HEK293 (cell line): ENCODE measurements at regions not wholly inside any gene's neighbourhood (a gene's known extent, or its start where the extent isn't known, plus 50 kb on each side); places are given as distances from the start of the nearest gene placed in this dataset.

ENCODE experiments used
- CTCF ChIA-PET: fragments of 350-600 bp; formaldehyde crosslinking; extraction: SDS; loops from one replicate; lab custom pipeline; 2021; ENCODE audit warnings: antibody characterized with exemption; lab: Yijun Ruan, JAX
- POLR2A ChIA-PET: fragments of 300-600 bp; formaldehyde crosslinking; extraction: SDS; loops from one replicate; lab custom pipeline; 2020; ENCODE audit warnings: antibody characterized with exemption, inconsistent platforms; lab: Yijun Ruan, JAX
- H3K27ac ChIP-seq: fragments of 200-500 bp; sonication (Bioruptor generic); 2 replicates; pipeline ENCODE4 v1.5.1; 2014; ENCODE audit warnings: low read depth, low read length, control low read depth, inconsistent platforms; ENCODE audit errors: extremely low read depth
- H3K36me3 ChIP-seq, 2 experiments: fragments of 200-500 bp in 1 of 2; sonication (Bioruptor generic) in 1 of 2; 1 replicate in 1 of 2; 2 replicates in 1 of 2; pipeline ENCODE4 v1.5.1; 2014 to 2017; ENCODE audit warnings: inconsistent platforms in 2 of 2, low read length in 2 of 2; ENCODE audit not compliant: control insufficient read depth in 2 of 2, insufficient read depth in 1 of 2
- H3K4me1 ChIP-seq: fragments of 200-500 bp; sonication (Bioruptor generic); 2 replicates; pipeline ENCODE4 v1.5.1; 2014; ENCODE audit warnings: mild to moderate bottlenecking, low read length, inconsistent platforms; ENCODE audit not compliant: control insufficient read depth, insufficient read depth
- H3K4me3 ChIP-seq: 2 replicates; pipeline ENCODE4 v1.5.1; 2011; ENCODE audit warnings: low read depth, mild to moderate bottlenecking, control low read depth, low read length, moderate library complexity
- H3K9me3 ChIP-seq: fragments of 200-500 bp; sonication (Bioruptor generic); 2 replicates; pipeline ENCODE4 v1.5.1; 2014; ENCODE audit warnings: low read depth, low read length, inconsistent platforms; ENCODE audit not compliant: control insufficient read depth, insufficient read depth
- FEZF1 ChIP-seq: fragments of 450-650 bp; formaldehyde crosslinking; IDR thresholded peaks from 2 replicates; pipeline ENCODE4 v1.5.1; 2016; ENCODE audit warnings: missing biosample characterization, missing genetic modification characterization
- PRDM1 ChIP-seq: fragments of 450-650 bp; formaldehyde crosslinking; IDR thresholded peaks from 2 replicates; pipeline ENCODE4; 2016; ENCODE audit warnings: missing biosample characterization, missing genetic modification characterization
- SP7 ChIP-seq: fragments of 450-650 bp; formaldehyde crosslinking; IDR thresholded peaks from 2 replicates; pipeline ENCODE4 v1.5.1; 2016; ENCODE audit warnings: missing biosample characterization, missing genetic modification characterization
- ZBTB17 ChIP-seq: fragments of 450-650 bp; formaldehyde crosslinking; IDR thresholded peaks from 2 replicates; pipeline ENCODE4 v1.5.1; 2016; ENCODE audit warnings: missing biosample characterization, missing genetic modification characterization
- ZNF16 ChIP-seq: fragments of 450-650 bp; formaldehyde crosslinking; IDR thresholded peaks from 2 replicates; pipeline ENCODE4 v1.5.1; 2016; ENCODE audit warnings: low read depth, missing biosample characterization, missing genetic modification characterization
- ZNF175 ChIP-seq: fragments of 450-650 bp; formaldehyde crosslinking; IDR thresholded peaks from 2 replicates; pipeline ENCODE4 v1.5.1; 2016; ENCODE audit warnings: missing biosample characterization, missing genetic modification characterization
- ZNF211 ChIP-seq: fragments of 450-650 bp; formaldehyde crosslinking; IDR thresholded peaks from 2 replicates; pipeline ENCODE4 v1.5.1; 2016; ENCODE audit warnings: low read depth, missing biosample characterization, missing genetic modification characterization
- ZNF302 ChIP-seq: fragments of 450-650 bp; formaldehyde crosslinking; IDR thresholded peaks from 2 replicates; pipeline ENCODE4 v1.5.1; 2016; ENCODE audit warnings: missing biosample characterization, missing genetic modification characterization, low read depth
- ZNF404 ChIP-seq: fragments of 450-650 bp; formaldehyde crosslinking; IDR thresholded peaks from 2 replicates; pipeline ENCODE4 v1.5.1; 2017; ENCODE audit warnings: missing biosample characterization, missing genetic modification characterization
- ZNF549 ChIP-seq: fragments of 450-650 bp; IDR thresholded peaks from 2 replicates; pipeline ENCODE4 v1.5.1; 2018; ENCODE audit warnings: missing biosample characterization, missing genetic modification characterization, mild to moderate bottlenecking, inconsistent platforms, moderate library complexity
- ZNF596 ChIP-seq: fragments of 450-650 bp; IDR thresholded peaks from 2 replicates; pipeline ENCODE4 v1.5.0; 2018; ENCODE audit warnings: missing biosample characterization, mild to moderate bottlenecking, missing genetic modification characterization, moderate library complexity
- ZNF654 ChIP-seq: fragments of 450-650 bp; formaldehyde crosslinking; IDR thresholded peaks from 2 replicates; pipeline ENCODE4 v1.5.1; 2016; ENCODE audit warnings: low read depth, missing biosample characterization, missing genetic modification characterization
- ZNF660 ChIP-seq: fragments of 450-650 bp; IDR thresholded peaks from 2 replicates; pipeline ENCODE4 v1.5.1; 2018; ENCODE audit warnings: missing biosample characterization, mild to moderate bottlenecking, missing genetic modification characterization
- ZNF76 ChIP-seq: fragments of 450-650 bp; formaldehyde crosslinking; IDR thresholded peaks from 2 replicates; pipeline ENCODE4; 2016; ENCODE audit warnings: low read depth, missing biosample characterization, missing genetic modification characterization, borderline replicate concordance
- ZNF785 ChIP-seq: fragments of 450-650 bp; formaldehyde crosslinking; IDR thresholded peaks from 2 replicates; pipeline ENCODE4 v1.5.1; 2016; ENCODE audit warnings: missing biosample characterization, missing genetic modification characterization
- ZNF791 ChIP-seq: fragments of 450-650 bp; formaldehyde crosslinking; IDR thresholded peaks from 2 replicates; pipeline ENCODE4 v1.5.1; 2016; ENCODE audit warnings: missing biosample characterization, missing genetic modification characterization
- TF ChIP-seq, protein P1 (sequence below): fragments of 450-650 bp; formaldehyde crosslinking; IDR thresholded peaks from 2 replicates; pipeline ENCODE4 v1.5.1; 2016; ENCODE audit warnings: missing biosample characterization, missing genetic modification characterization
- TF ChIP-seq, protein P2 (sequence below): fragments of 450-650 bp; formaldehyde crosslinking; IDR thresholded peaks from 2 replicates; pipeline ENCODE4 v1.5.1; 2017; ENCODE audit warnings: missing biosample characterization, missing genetic modification characterization
- TF ChIP-seq, protein P3 (sequence below): fragments of 450-650 bp; formaldehyde crosslinking; IDR thresholded peaks from 2 replicates; pipeline ENCODE4 v1.5.1; 2016; ENCODE audit warnings: missing biosample characterization, missing genetic modification characterization, borderline replicate concordance
- TF ChIP-seq, protein P4 (sequence below): fragments of 450-650 bp; formaldehyde crosslinking; IDR thresholded peaks from 2 replicates; pipeline ENCODE4 v1.5.1; 2016; ENCODE audit warnings: missing biosample characterization, missing genetic modification characterization
- TF ChIP-seq, protein P5 (sequence below): fragments of 450-650 bp; formaldehyde crosslinking; IDR thresholded peaks from 2 replicates; pipeline ENCODE4 v1.5.1; 2016; ENCODE audit warnings: missing biosample characterization, missing genetic modification characterization, low read depth
- TF ChIP-seq, protein P6 (sequence below): fragments of 450-650 bp; formaldehyde crosslinking; IDR thresholded peaks from 2 replicates; pipeline ENCODE4 v1.5.1; 2016; ENCODE audit warnings: missing biosample characterization, missing genetic modification characterization, borderline replicate concordance
- TF ChIP-seq, protein P7 (sequence below): fragments of 450-650 bp; formaldehyde crosslinking; IDR thresholded peaks from 2 replicates; pipeline ENCODE4 v1.5.1; 2016; ENCODE audit warnings: missing biosample characterization, missing genetic modification characterization

DNA sequence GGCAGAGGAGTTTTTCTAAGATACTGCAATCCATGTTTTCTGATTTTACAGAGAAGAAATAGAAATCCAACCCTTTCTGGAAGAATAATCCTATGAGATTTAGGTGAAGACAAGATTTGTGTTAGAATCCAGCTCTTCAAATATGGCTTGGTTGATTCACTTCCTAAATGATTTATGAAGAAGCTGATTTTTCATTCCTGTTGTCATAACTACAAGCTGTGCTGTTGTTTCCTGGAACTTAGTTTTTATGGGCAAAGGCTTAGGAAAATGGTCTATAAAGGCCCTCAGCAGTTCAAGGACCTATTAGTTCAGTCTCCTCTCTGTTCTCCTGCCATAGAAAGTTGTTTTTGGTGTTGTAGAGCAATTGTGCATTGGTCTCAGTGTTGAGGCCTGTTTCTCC, 174.2 kb upstream of the FAM20A start (continued):
- TF ChIP-seq ZNF76 (no peak), ZNF16 (tag by site-specific recombination) (no peak)
- TF ChIP-seq, protein P1, sequence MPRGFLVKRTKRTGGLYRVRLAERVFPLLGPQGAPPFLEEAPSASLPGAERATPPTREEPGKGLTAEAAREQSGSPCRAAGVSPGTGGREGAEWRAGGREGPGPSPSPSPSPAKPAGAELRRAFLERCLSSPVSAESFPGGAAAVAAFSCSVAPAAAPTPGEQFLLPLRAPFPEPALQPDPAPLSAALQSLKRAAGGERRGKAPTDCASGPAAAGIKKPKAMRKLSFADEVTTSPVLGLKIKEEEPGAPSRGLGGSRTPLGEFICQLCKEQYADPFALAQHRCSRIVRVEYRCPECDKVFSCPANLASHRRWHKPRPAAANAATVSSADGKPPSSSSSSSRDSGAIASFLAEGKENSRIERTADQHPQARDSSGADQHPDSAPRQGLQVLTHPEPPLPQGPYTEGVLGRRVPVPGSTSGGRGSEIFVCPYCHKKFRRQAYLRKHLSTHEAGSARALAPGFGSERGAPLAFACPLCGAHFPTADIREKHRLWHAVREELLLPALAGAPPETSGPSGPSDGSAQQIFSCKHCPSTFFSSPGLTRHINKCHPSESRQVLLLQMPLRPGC (tag by site-specific recombination): no peak

DNA sequence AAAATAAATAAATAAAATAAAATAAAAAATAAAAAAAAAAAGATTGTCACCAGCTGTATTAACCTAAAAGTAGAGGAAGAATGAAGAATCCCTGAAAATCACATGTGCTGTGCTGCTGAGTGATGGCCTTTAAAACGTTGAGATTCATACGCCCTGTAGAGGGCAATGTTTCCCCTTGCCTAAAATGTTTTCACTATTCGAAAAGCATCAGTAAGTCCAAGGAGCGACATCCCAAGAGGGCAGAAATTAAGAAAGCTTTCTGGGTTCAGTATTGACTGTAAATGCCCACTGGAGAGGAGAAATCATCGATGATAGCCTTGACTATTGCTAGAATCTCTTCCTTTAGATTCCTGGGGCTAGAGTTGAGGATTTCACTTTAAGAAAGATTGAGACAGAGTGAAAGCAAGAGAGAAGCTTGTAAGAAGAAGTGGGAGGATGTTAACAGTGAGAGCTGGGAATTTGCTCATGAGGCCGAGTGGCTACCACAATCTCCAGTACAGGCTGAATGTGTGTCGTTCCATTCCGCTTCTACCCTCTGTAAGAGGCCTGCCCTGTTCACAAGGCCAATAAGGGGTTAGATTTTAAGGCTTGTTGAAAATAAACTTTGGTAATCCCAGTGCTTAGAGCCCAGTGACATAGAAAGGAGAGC, 170.8 kb upstream of the FAM20A start:
- Histone ChIP-seq H3K36me3 (no peaks in the 10 kb centered on the region), H3K9me3 (no peaks in the 10 kb centered on the region), H3K27ac (no peak overlapping the region), H3K4me3 (no peak overlapping the region), H3K4me1 (no peaks in the 10 kb centered on the region)
- ChIA-PET POLR2A (no interaction called here), CTCF (interaction anchor here (0.6 to 3.4 kb wide), 41 partner anchors 8 to 1393 kb away, joined by 3 to 34 read pairs (median 4); no protein-coding TSS in a partner anchor)
- TF ChIP-seq ZNF302 (tag by site-specific recombination) (no peak), ZBTB17 (0 out of 2 replicates have a peak, but pooled peaks have one; percentile 14), ZNF654 (tag by site-specific recombination) (peak; percentile 78), ZNF596 (no peak), PRDM1 (0 out of 2 replicates have a peak, but pooled peaks have one; percentile 50), ZNF785 (no peak), FEZF1 (tag by site-specific recombination) (no peak), ZNF791 (tag by site-specific recombination) (no peak), ZNF660 (tag by site-specific recombination) (peak; percentile 66; the same call in 1 of the 2 replicates), ZNF549 (peak; percentile 67), SP7 (no peak), ZNF175 (tag by site-specific recombination) (no peak), ZNF404 (tag by site-specific recombination) (no peak), ZNF211 (tag by site-specific recombination) (no peak)
- TF ChIP-seq, protein P2, sequence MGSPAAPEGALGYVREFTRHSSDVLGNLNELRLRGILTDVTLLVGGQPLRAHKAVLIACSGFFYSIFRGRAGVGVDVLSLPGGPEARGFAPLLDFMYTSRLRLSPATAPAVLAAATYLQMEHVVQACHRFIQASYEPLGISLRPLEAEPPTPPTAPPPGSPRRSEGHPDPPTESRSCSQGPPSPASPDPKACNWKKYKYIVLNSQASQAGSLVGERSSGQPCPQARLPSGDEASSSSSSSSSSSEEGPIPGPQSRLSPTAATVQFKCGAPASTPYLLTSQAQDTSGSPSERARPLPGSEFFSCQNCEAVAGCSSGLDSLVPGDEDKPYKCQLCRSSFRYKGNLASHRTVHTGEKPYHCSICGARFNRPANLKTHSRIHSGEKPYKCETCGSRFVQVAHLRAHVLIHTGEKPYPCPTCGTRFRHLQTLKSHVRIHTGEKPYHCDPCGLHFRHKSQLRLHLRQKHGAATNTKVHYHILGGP: no peak
- TF ChIP-seq, protein P3, sequence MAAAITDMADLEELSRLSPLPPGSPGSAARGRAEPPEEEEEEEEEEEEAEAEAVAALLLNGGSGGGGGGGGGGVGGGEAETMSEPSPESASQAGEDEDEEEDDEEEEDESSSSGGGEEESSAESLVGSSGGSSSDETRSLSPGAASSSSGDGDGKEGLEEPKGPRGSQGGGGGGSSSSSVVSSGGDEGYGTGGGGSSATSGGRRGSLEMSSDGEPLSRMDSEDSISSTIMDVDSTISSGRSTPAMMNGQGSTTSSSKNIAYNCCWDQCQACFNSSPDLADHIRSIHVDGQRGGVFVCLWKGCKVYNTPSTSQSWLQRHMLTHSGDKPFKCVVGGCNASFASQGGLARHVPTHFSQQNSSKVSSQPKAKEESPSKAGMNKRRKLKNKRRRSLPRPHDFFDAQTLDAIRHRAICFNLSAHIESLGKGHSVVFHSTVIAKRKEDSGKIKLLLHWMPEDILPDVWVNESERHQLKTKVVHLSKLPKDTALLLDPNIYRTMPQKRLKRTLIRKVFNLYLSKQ (tag by site-specific recombination): no peak
- TF ChIP-seq, protein P4, sequence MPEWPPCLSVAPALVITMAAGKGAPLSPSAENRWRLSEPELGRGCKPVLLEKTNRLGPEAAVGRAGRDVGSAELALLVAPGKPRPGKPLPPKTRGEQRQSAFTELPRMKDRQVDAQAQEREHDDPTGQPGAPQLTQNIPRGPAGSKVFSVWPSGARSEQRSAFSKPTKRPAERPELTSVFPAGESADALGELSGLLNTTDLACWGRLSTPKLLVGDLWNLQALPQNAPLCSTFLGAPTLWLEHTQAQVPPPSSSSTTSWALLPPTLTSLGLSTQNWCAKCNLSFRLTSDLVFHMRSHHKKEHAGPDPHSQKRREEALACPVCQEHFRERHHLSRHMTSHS (tag by site-specific recombination): no peak
- TF ChIP-seq, protein P5, sequence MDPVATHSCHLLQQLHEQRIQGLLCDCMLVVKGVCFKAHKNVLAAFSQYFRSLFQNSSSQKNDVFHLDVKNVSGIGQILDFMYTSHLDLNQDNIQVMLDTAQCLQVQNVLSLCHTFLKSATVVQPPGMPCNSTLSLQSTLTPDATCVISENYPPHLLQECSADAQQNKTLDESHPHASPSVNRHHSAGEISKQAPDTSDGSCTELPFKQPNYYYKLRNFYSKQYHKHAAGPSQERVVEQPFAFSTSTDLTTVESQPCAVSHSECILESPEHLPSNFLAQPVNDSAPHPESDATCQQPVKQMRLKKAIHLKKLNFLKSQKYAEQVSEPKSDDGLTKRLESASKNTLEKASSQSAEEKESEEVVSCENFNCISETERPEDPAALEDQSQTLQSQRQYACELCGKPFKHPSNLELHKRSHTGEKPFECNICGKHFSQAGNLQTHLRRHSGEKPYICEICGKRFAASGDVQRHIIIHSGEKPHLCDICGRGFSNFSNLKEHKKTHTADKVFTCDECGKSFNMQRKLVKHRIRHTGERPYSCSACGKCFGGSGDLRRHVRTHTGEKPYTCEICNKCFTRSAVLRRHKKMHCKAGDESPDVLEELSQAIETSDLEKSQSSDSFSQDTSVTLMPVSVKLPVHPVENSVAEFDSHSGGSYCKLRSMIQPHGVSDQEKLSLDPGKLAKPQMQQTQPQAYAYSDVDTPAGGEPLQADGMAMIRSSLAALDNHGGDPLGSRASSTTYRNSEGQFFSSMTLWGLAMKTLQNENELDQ: no peak
- TF ChIP-seq, protein P6, sequence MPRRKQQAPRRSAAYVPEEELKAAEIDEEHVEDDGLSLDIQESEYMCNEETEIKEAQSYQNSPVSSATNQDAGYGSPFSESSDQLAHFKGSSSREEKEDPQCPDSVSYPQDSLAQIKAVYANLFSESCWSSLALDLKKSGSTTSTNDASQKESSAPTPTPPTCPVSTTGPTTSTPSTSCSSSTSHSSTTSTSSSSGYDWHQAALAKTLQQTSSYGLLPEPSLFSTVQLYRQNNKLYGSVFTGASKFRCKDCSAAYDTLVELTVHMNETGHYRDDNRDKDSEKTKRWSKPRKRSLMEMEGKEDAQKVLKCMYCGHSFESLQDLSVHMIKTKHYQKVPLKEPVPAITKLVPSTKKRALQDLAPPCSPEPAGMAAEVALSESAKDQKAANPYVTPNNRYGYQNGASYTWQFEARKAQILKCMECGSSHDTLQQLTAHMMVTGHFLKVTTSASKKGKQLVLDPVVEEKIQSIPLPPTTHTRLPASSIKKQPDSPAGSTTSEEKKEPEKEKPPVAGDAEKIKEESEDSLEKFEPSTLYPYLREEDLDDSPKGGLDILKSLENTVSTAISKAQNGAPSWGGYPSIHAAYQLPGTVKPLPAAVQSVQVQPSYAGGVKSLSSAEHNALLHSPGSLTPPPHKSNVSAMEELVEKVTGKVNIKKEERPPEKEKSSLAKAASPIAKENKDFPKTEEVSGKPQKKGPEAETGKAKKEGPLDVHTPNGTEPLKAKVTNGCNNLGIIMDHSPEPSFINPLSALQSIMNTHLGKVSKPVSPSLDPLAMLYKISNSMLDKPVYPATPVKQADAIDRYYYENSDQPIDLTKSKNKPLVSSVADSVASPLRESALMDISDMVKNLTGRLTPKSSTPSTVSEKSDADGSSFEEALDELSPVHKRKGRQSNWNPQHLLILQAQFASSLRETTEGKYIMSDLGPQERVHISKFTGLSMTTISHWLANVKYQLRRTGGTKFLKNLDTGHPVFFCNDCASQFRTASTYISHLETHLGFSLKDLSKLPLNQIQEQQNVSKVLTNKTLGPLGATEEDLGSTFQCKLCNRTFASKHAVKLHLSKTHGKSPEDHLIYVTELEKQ: no peak
- TF ChIP-seq, protein P7, sequence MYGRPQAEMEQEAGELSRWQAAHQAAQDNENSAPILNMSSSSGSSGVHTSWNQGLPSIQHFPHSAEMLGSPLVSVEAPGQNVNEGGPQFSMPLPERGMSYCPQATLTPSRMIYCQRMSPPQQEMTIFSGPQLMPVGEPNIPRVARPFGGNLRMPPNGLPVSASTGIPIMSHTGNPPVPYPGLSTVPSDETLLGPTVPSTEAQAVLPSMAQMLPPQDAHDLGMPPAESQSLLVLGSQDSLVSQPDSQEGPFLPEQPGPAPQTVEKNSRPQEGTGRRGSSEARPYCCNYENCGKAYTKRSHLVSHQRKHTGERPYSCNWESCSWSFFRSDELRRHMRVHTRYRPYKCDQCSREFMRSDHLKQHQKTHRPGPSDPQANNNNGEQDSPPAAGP: no peak
